Activated T-helper 2 cell treated with anti-CD3 and anti-CD28 coated beads, Interferon-gamma antibody, Interleukin-2, Interleukin-4, amounts not matched to agents 10 μg/mL and 5 μg/mL and 100 μg/mL, durations not matched to agents 14 hours and 24 hours and 36 hours (primary cell): ENCODE measurements at regions not wholly inside any gene's neighbourhood (a gene's known extent, or its start where the extent isn't known, plus 50 kb on each side); places are given as distances from the start of the nearest gene placed in this dataset.
"Not testable (repeated sequence)": the region's sequence is repeated elsewhere in the genome, so short reads cannot be mapped to it uniquely, and the experiment has no call there.

ENCODE experiments used
- DNase-seq: peaks from one replicate; pipeline ENCODE4 v3.0.0; 2021; ENCODE audit warnings: low spot score
- H3K27ac Mint-ChIP-seq: one replicate; pipeline ENCODE4 v1.8.0; 2021; ENCODE audit warnings: mixed read lengths
- H3K27me3 Mint-ChIP-seq: one replicate; pipeline ENCODE4 v1.8.0; 2021; ENCODE audit warnings: low read depth, mixed read lengths
- H3K36me3 Mint-ChIP-seq: one replicate; pipeline ENCODE4 v1.8.0; 2021; ENCODE audit warnings: low read depth, mixed read lengths
- H3K4me1 Mint-ChIP-seq: one replicate; pipeline ENCODE4 v1.8.0; 2021; ENCODE audit warnings: low read depth, mixed read lengths
- H3K4me3 Mint-ChIP-seq: one replicate; pipeline ENCODE4 v1.8.0; 2021; ENCODE audit warnings: low read depth, mild to moderate bottlenecking, moderate library complexity, mixed read lengths
- H3K9me3 Mint-ChIP-seq: one replicate; pipeline ENCODE4 v1.8.0; 2021; ENCODE audit warnings: mixed read lengths
- intact Hi-C: fragments of 100-400 bp; cut with micrococcal nuclease; formaldehyde crosslinking; loops from one replicate; pipeline ENCODE4 v1.15.1; 2023

- H3K9me3 Mint-ChIP-seq = peaks cover 33% of the 10 kb centered on the region
- no peaks in the 10 kb centered on the region for H3K4me1 Mint-ChIP-seq
- no peaks in the 10 kb centered on the region for H3K27me3 Mint-ChIP-seq
- H3K36me3 Mint-ChIP-seq = no peaks in the 10 kb centered on the region
- no peak overlapping the region for H3K27ac Mint-ChIP-seq
- DNase-seq = no peak
- no peak overlapping the region for H3K4me3 Mint-ChIP-seq
- intact Hi-C loops = no loop called here
Observed at GRCh38 chr20:54995553-54995952, 520.2 kb downstream of the DOK5 start.

- Mint-ChIP-seq H3K4me1 (no peaks in the 10 kb centered on the region), H3K9me3 (peaks cover 28% of the 10 kb centered on the region), H3K4me3 (no peak overlapping the region), H3K27me3 (no peaks in the 10 kb centered on the region), H3K36me3 (no peaks in the 10 kb centered on the region), H3K27ac (no peak overlapping the region)
- intact Hi-C loops = no loop called here
- no peak for DNase-seq
Observed at GRCh38 chr20:54995011-54995410, 519.6 kb downstream of the DOK5 start.

- no peak overlapping the region for H3K27ac Mint-ChIP-seq
- H3K9me3 Mint-ChIP-seq = no peaks in the 10 kb centered on the region
- H3K4me3 Mint-ChIP-seq = no peak overlapping the region
- intact Hi-C loops = no loop called here
- no peaks in the 10 kb centered on the region for H3K27me3 Mint-ChIP-seq
- H3K4me1 Mint-ChIP-seq = no peaks in the 10 kb centered on the region
- DNase-seq = no peak
- no peaks in the 10 kb centered on the region for H3K36me3 Mint-ChIP-seq
Observed at GRCh38 chr20:54985091-54985490, 509.7 kb downstream of the DOK5 start.

- intact Hi-C loops = no loop called here
- Mint-ChIP-seq H3K4me1 (no peaks in the 10 kb centered on the region), H3K9me3 (peaks cover 4% of the 10 kb centered on the region), H3K4me3 (no peak overlapping the region), H3K36me3 (no peaks in the 10 kb centered on the region), H3K27me3 (no peaks in the 10 kb centered on the region), H3K27ac (no peak overlapping the region)
- no peak for DNase-seq
Observed at GRCh38 chr20:54984104-54984448, 508.7 kb downstream of the DOK5 start.

- DNase-seq, intact Hi-C loops, H3K9me3 Mint-ChIP-seq, H3K4me1 Mint-ChIP-seq, H3K27me3 Mint-ChIP-seq, H3K4me3 Mint-ChIP-seq, H3K36me3 Mint-ChIP-seq, H3K27ac Mint-ChIP-seq: not testable (repeated sequence)
Observed at GRCh38 chr20:54983394-54984103, 508.2 kb downstream of the DOK5 start.

GRCh38 chr20:54981175-54981574 is 505.8 kb downstream of the DOK5 start:
- Mint-ChIP-seq H3K9me3 (peaks cover 4% of the 10 kb centered on the region), H3K36me3 (no peaks in the 10 kb centered on the region), H3K27me3 (no peaks in the 10 kb centered on the region), H3K27ac (no peak overlapping the region), H3K4me3 (no peak overlapping the region), H3K4me1 (no peaks in the 10 kb centered on the region)
- intact Hi-C loops = no loop called here
- DNase-seq = no peak

GRCh38 chr20:54980103-54980960 is 504.9 kb downstream of the DOK5 start:
- Mint-ChIP-seq H3K27ac (no peak overlapping the region), H3K36me3 (no peaks in the 10 kb centered on the region), H3K4me3 (no peak overlapping the region), H3K4me1 (no peaks in the 10 kb centered on the region), H3K27me3 (no peaks in the 10 kb centered on the region), H3K9me3 (peaks cover 4% of the 10 kb centered on the region)
- DNase-seq = no peak
- intact Hi-C loops = no loop called here

GRCh38 chr20:54950304-54950703 is 474.9 kb downstream of the DOK5 start:
- no peaks in the 10 kb centered on the region for H3K27me3 Mint-ChIP-seq
- no peaks in the 10 kb centered on the region for H3K36me3 Mint-ChIP-seq
- H3K4me1 Mint-ChIP-seq = no peaks in the 10 kb centered on the region
- H3K4me3 Mint-ChIP-seq = no peak overlapping the region
- H3K9me3 Mint-ChIP-seq = peaks cover 15% of the 10 kb centered on the region
- H3K27ac Mint-ChIP-seq = no peak overlapping the region
- intact Hi-C loops = no loop called here
- no peak for DNase-seq

GRCh38 chr20:54941666-54942065 is 466.3 kb downstream of the DOK5 start:
- Mint-ChIP-seq H3K4me1 (no peaks in the 10 kb centered on the region), H3K9me3 (peaks cover 12% of the 10 kb centered on the region), H3K27me3 (no peaks in the 10 kb centered on the region), H3K4me3 (no peak overlapping the region), H3K36me3 (no peaks in the 10 kb centered on the region), H3K27ac (no peak overlapping the region)
- DNase-seq = no peak
- intact Hi-C loops = no loop called here

GRCh38 chr20:54940522-54940921 is 465.1 kb downstream of the DOK5 start:
- Mint-ChIP-seq H3K4me3 (no peak overlapping the region), H3K27ac (no peak overlapping the region), H3K36me3 (no peaks in the 10 kb centered on the region), H3K9me3 (peaks cover 11% of the 10 kb centered on the region), H3K4me1 (no peaks in the 10 kb centered on the region), H3K27me3 (no peaks in the 10 kb centered on the region)
- intact Hi-C loops = no loop called here
- DNase-seq = no peak

- intact Hi-C loops = no loop called here
- Mint-ChIP-seq H3K27me3 (no peaks in the 10 kb centered on the region), H3K27ac (no peak overlapping the region), H3K4me3 (no peak overlapping the region), H3K36me3 (no peaks in the 10 kb centered on the region), H3K9me3 (peaks cover 11% of the 10 kb centered on the region), H3K4me1 (no peaks in the 10 kb centered on the region)
- no peak for DNase-seq
Observed at GRCh38 chr20:54938707-54939106, 463.3 kb downstream of the DOK5 start.

- no peak overlapping the region for H3K27ac Mint-ChIP-seq
- no peaks in the 10 kb centered on the region for H3K4me1 Mint-ChIP-seq
- no peak for DNase-seq
- no peaks in the 10 kb centered on the region for H3K27me3 Mint-ChIP-seq
- H3K4me3 Mint-ChIP-seq = no peak overlapping the region
- peaks cover 11% of the 10 kb centered on the region for H3K9me3 Mint-ChIP-seq
- intact Hi-C loops = no loop called here
- no peaks in the 10 kb centered on the region for H3K36me3 Mint-ChIP-seq
Observed at GRCh38 chr20:54933212-54933904, 458.0 kb downstream of the DOK5 start.

- Mint-ChIP-seq H3K9me3 (peaks cover 18% of the 10 kb centered on the region), H3K27ac (no peak overlapping the region), H3K4me1 (no peaks in the 10 kb centered on the region), H3K27me3 (no peaks in the 10 kb centered on the region), H3K36me3 (no peaks in the 10 kb centered on the region), H3K4me3 (no peak overlapping the region)
- intact Hi-C loops = no loop called here
- no peak for DNase-seq
Observed at GRCh38 chr20:54929191-54929590, 453.8 kb downstream of the DOK5 start.
